ENCODE measurements at regions not wholly inside any gene's neighbourhood (a gene's known extent, or its start where the extent isn't known, plus 50 kb on each side); places are given as distances from the start of the nearest gene placed in this dataset.
A peak's percentile ranks its signal among the peaks of the same experiment; 100 is the strongest.

- DNase-seq (ENCODE audit: low read depth) = no peak
- Histone ChIP-seq H3K4me3 (ENCODE audit: low read depth, low read length) (no peak overlapping the region), H3K36me3 (ENCODE audit: control insufficient read depth, insufficient read depth, low read length) (no peaks in the 10 kb centered on the region), H3K27me3 (ENCODE audit: control insufficient read depth, insufficient read depth, low read length) (no peaks in the 10 kb centered on the region)
- no peak for TF ChIP-seq CTCF (IDR thresholded peaks at IDR 0.05; ENCODE audit: insufficient read depth, low read length, poor library complexity, severe bottlenecking)
Measured at GRCh38 chr10:125340903-125341302, 180.5 kb upstream of the CTBP2 start.

- Histone ChIP-seq H3K4me3 (ENCODE audit: low read depth, low read length) (no peak overlapping the region), H3K36me3 (ENCODE audit: control insufficient read depth, insufficient read depth, low read length) (no peaks in the 10 kb centered on the region), H3K27me3 (ENCODE audit: control insufficient read depth, insufficient read depth, low read length) (no peaks in the 10 kb centered on the region)
- no peak for DNase-seq (ENCODE audit: low read depth)
- peak; percentile 8 for TF ChIP-seq CTCF (IDR thresholded peaks at IDR 0.05; ENCODE audit: insufficient read depth, low read length, poor library complexity, severe bottlenecking)
Measured at GRCh38 chr10:125337510-125337909, 177.1 kb upstream of the CTBP2 start.

- H3K4me3 ChIP-seq (ENCODE audit: low read depth, low read length) = no peak overlapping the region
- TF ChIP-seq CTCF (IDR thresholded peaks at IDR 0.05; ENCODE audit: insufficient read depth, low read length, poor library complexity, severe bottlenecking) = no peak
Measured at GRCh38 chr10:125334545-125334944, 174.2 kb upstream of the CTBP2 start.

GRCh38 chr10:125333769-125334168 is 173.4 kb upstream of the CTBP2 start:
- no peak for TF ChIP-seq CTCF (IDR thresholded peaks at IDR 0.05; ENCODE audit: insufficient read depth, low read length, poor library complexity, severe bottlenecking)
- Histone ChIP-seq H3K27me3 (ENCODE audit: control insufficient read depth, insufficient read depth, low read length) (peaks cover 6% of the 10 kb centered on the region), H3K4me3 (ENCODE audit: low read depth, low read length) (no peak overlapping the region), H3K36me3 (ENCODE audit: control insufficient read depth, insufficient read depth, low read length) (no peaks in the 10 kb centered on the region)
- no peak for DNase-seq (ENCODE audit: low read depth)

More at GRCh38 chr10:125334545-125334944, 174.2 kb upstream of the CTBP2 start:
- no peaks in the 10 kb centered on the region for H3K36me3 ChIP-seq (ENCODE audit: control insufficient read depth, insufficient read depth, low read length)
- peaks cover 6% of the 10 kb centered on the region for H3K27me3 ChIP-seq (ENCODE audit: control insufficient read depth, insufficient read depth, low read length)
- DNase-seq (ENCODE audit: low read depth) = no peak

GRCh38 chr10:125333209-125333591 is 172.8 kb upstream of the CTBP2 start:
- no peak overlapping the region for H3K4me3 ChIP-seq (ENCODE audit: low read depth, low read length)
- H3K27me3 ChIP-seq (ENCODE audit: control insufficient read depth, insufficient read depth, low read length) = peaks cover 6% of the 10 kb centered on the region
- no peak for DNase-seq (ENCODE audit: low read depth)
- H3K36me3 ChIP-seq (ENCODE audit: control insufficient read depth, insufficient read depth, low read length) = no peaks in the 10 kb centered on the region
- no peak for TF ChIP-seq CTCF (IDR thresholded peaks at IDR 0.05; ENCODE audit: insufficient read depth, low read length, poor library complexity, severe bottlenecking)

- no peak for TF ChIP-seq CTCF (IDR thresholded peaks at IDR 0.05; ENCODE audit: insufficient read depth, low read length, poor library complexity, severe bottlenecking)
- Histone ChIP-seq H3K4me3 (ENCODE audit: low read depth, low read length) (no peak overlapping the region), H3K27me3 (ENCODE audit: control insufficient read depth, insufficient read depth, low read length) (peaks cover 6% of the 10 kb centered on the region), H3K36me3 (ENCODE audit: control insufficient read depth, insufficient read depth, low read length) (no peaks in the 10 kb centered on the region)
- no peak for DNase-seq (ENCODE audit: low read depth)
Measured at GRCh38 chr10:125332548-125333208, 172.3 kb upstream of the CTBP2 start.

All from kidney epithelial cell (primary cell).